ENCODE measurements at regions not wholly inside any gene's neighbourhood (a gene's known extent, or its start where the extent isn't known, plus 50 kb on each side); places are given as distances from the start of the nearest gene placed in this dataset.

DNA sequence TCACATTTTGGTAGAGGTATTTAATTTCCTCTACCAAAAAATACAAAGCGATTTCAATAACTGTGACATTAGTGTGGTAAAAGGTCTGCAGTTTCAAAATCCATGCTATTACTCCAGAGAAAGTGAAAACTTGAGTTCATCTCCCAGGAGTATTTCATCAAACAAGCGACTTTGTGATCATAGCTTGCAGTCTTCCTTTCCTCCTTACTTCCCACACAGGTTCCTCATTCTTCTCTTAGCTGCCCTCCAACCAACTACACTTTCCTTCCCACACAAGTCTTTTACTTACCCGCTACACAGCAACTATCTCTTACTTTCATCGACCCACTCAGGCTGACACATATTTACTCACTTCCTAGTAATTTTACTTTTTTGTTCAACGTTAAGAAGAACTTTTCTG lies 413.4 kb upstream of the USP15 start:
- DNase-seq (ENCODE audit: extremely low spot score) = no peak
- TF ChIP-seq FOXA1 (IDR thresholded peaks at IDR 0.05) (no peak), TARDBP (IDR thresholded peaks at IDR 0.05) (no peak)
- POLR2A ChIA-PET = no interaction called here
- CTCF ChIA-PET = no interaction called here

GRCh38 chr12:61848893-61849292 lies 411.3 kb upstream of the USP15 start:
- no peak for TF ChIP-seq ARNT (IDR thresholded peaks at IDR 0.05)
- TF ChIP-seq NFRKB (IDR thresholded peaks at IDR 0.05) = no peak
- TF ChIP-seq BHLHE40 (IDR thresholded peaks at IDR 0.05; ENCODE audit: borderline replicate concordance) = no peak
- no peak for TF ChIP-seq SP1 (IDR thresholded peaks at IDR 0.05)
- no peak for TF ChIP-seq FOXK2 (IDR thresholded peaks at IDR 0.05)
- TF ChIP-seq FOXM1 (IDR thresholded peaks at IDR 0.05; ENCODE audit: borderline replicate concordance) = no peak
- no peak for TF ChIP-seq PKNOX1 (IDR thresholded peaks at IDR 0.05)
- no peak for TF ChIP-seq TARDBP (IDR thresholded peaks at IDR 0.05)
- no peak for TF ChIP-seq LEF1 (IDR thresholded peaks at IDR 0.05; ENCODE audit: borderline replicate concordance)
- no peak for TF ChIP-seq L3MBTL2 (conservative IDR thresholded peaks at IDR 0.05)
- TF ChIP-seq ZNF384 (IDR thresholded peaks at IDR 0.05) = no peak
- TF ChIP-seq SUZ12 (IDR thresholded peaks at IDR 0.05) = no peak
- TF ChIP-seq FOXA1 (IDR thresholded peaks at IDR 0.05) = no peak
- TF ChIP-seq CTBP1 (IDR thresholded peaks at IDR 0.05; ENCODE audit: borderline replicate concordance) = no peak
- TF ChIP-seq HDGF (IDR thresholded peaks at IDR 0.05; ENCODE audit: borderline replicate concordance) = no peak
- POLR2A ChIA-PET = no interaction called here
- CTCF ChIA-PET = no interaction called here
- DNase-seq (ENCODE audit: extremely low spot score) = no peak

DNA sequence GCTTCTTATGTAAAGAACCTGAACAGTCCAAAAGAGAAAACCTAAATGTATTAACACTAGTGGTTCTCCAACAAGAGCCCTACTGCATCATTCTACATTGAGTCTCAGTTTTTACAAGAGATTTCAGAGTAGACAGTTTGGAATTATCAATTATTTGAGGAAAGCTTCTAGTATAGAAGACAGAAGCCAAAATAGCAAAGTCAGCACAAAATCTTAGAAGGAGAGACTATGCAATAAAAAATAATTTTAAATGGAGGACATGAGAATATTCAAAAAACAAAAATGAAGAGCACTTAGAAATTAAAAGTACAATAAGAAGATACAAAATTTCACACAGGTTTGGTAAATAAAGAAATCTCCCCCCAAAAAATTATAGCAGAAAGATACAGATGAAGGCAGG lies 406.3 kb upstream of the USP15 start:
- no peak for DNase-seq (ENCODE audit: extremely low spot score)
- POLR2A ChIA-PET = no interaction called here
- CTCF ChIA-PET = no interaction called here
- no peak for TF ChIP-seq HDGF (IDR thresholded peaks at IDR 0.05; ENCODE audit: borderline replicate concordance)
- no peak for TF ChIP-seq ZNF384 (IDR thresholded peaks at IDR 0.05)
- TF ChIP-seq BHLHE40 (IDR thresholded peaks at IDR 0.05; ENCODE audit: borderline replicate concordance) = no peak
- TF ChIP-seq SUZ12 (IDR thresholded peaks at IDR 0.05) = no peak
- no peak for TF ChIP-seq LEF1 (IDR thresholded peaks at IDR 0.05; ENCODE audit: borderline replicate concordance)
- TF ChIP-seq L3MBTL2 (conservative IDR thresholded peaks at IDR 0.05) = no peak
- no peak for TF ChIP-seq NFRKB (IDR thresholded peaks at IDR 0.05)
- no peak for TF ChIP-seq FOXK2 (IDR thresholded peaks at IDR 0.05)
- no peak for TF ChIP-seq ELF4 (IDR thresholded peaks at IDR 0.05)
- no peak for TF ChIP-seq CTBP1 (IDR thresholded peaks at IDR 0.05; ENCODE audit: borderline replicate concordance)
- no peak for TF ChIP-seq TARDBP (IDR thresholded peaks at IDR 0.05)
- TF ChIP-seq ARNT (IDR thresholded peaks at IDR 0.05) = no peak
- no peak for TF ChIP-seq FOXA1 (IDR thresholded peaks at IDR 0.05)
- TF ChIP-seq FOXM1 (IDR thresholded peaks at IDR 0.05; ENCODE audit: borderline replicate concordance) = no peak
- TF ChIP-seq PKNOX1 (IDR thresholded peaks at IDR 0.05) = no peak
- no peak for TF ChIP-seq SP1 (IDR thresholded peaks at IDR 0.05)

- ChIA-PET CTCF (no interaction called here), POLR2A (no interaction called here)
- DNase-seq (ENCODE audit: extremely low spot score) = no peak
- no peak for TF ChIP-seq SUZ12 (IDR thresholded peaks at IDR 0.05)
Measured at GRCh38 chr12:61854902-61855301, 405.3 kb upstream of the USP15 start.

- TF ChIP-seq SUZ12 (IDR thresholded peaks at IDR 0.05) (no peak), FOXK2 (IDR thresholded peaks at IDR 0.05) (no peak), FOXM1 (IDR thresholded peaks at IDR 0.05; ENCODE audit: borderline replicate concordance) (no peak), HDGF (IDR thresholded peaks at IDR 0.05; ENCODE audit: borderline replicate concordance) (no peak)
- no peak for DNase-seq (ENCODE audit: extremely low spot score)
- ChIA-PET POLR2A (no interaction called here), CTCF (no interaction called here)
Measured at GRCh38 chr12:61857968-61858367, 402.2 kb upstream of the USP15 start.

GRCh38 chr12:61860451-61860850 lies 399.8 kb upstream of the USP15 start:
- TF ChIP-seq FOXM1 (IDR thresholded peaks at IDR 0.05; ENCODE audit: borderline replicate concordance) (no peak), ZNF384 (IDR thresholded peaks at IDR 0.05) (no peak), ELF4 (IDR thresholded peaks at IDR 0.05) (no peak)
- POLR2A ChIA-PET = no interaction called here
- DNase-seq (ENCODE audit: extremely low spot score) = no peak
- CTCF ChIA-PET = no interaction called here

- CTCF ChIA-PET = no interaction called here
- TF ChIP-seq ELF4 (IDR thresholded peaks at IDR 0.05) = no peak
- TF ChIP-seq PKNOX1 (IDR thresholded peaks at IDR 0.05) = no peak
- no peak for TF ChIP-seq L3MBTL2 (conservative IDR thresholded peaks at IDR 0.05)
- no peak for TF ChIP-seq FOXA1 (IDR thresholded peaks at IDR 0.05)
- TF ChIP-seq CTBP1 (IDR thresholded peaks at IDR 0.05; ENCODE audit: borderline replicate concordance) = no peak
- POLR2A ChIA-PET = no interaction called here
- DNase-seq (ENCODE audit: extremely low spot score) = no peak
Measured at GRCh38 chr12:61862986-61863385, 397.2 kb upstream of the USP15 start.

DNA sequence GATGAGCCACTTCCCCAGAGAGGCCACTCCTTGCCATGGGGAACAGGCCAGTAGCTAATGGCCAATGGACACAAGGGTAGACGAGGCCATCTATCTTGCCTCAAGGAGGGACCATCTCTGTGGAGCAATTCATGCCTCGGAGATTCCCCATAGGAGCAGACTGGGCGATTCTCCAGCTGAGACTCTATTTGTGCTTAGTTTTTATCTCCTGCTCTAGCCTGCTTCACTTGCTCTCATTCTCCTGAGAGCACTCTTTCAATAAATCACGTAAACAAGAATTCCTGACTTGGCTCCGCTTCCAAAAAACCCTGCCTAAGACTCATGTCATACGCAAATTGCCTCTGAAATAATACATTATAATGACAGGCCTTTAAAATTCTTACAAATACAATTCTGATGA lies 396.4 kb upstream of the USP15 start:
- POLR2A ChIA-PET = no interaction called here
- CTCF ChIA-PET = no interaction called here
- no peak for DNase-seq (ENCODE audit: extremely low spot score)
- no peak for TF ChIP-seq FOXM1 (IDR thresholded peaks at IDR 0.05; ENCODE audit: borderline replicate concordance)
- no peak for TF ChIP-seq FOXK2 (IDR thresholded peaks at IDR 0.05)
- no peak for TF ChIP-seq ARNT (IDR thresholded peaks at IDR 0.05)
- TF ChIP-seq FOXA1 (IDR thresholded peaks at IDR 0.05) = no peak
- TF ChIP-seq ELF4 (IDR thresholded peaks at IDR 0.05) = no peak
- no peak for TF ChIP-seq NFRKB (IDR thresholded peaks at IDR 0.05)
- no peak for TF ChIP-seq SP1 (IDR thresholded peaks at IDR 0.05)
- no peak for TF ChIP-seq TARDBP (IDR thresholded peaks at IDR 0.05)
- no peak for TF ChIP-seq BHLHE40 (IDR thresholded peaks at IDR 0.05; ENCODE audit: borderline replicate concordance)
- TF ChIP-seq ZNF384 (IDR thresholded peaks at IDR 0.05) = no peak
- no peak for TF ChIP-seq HDGF (IDR thresholded peaks at IDR 0.05; ENCODE audit: borderline replicate concordance)
- no peak for TF ChIP-seq PKNOX1 (IDR thresholded peaks at IDR 0.05)
- no peak for TF ChIP-seq LEF1 (IDR thresholded peaks at IDR 0.05; ENCODE audit: borderline replicate concordance)
- TF ChIP-seq CTBP1 (IDR thresholded peaks at IDR 0.05; ENCODE audit: borderline replicate concordance) = no peak
- TF ChIP-seq SUZ12 (IDR thresholded peaks at IDR 0.05) = no peak
- TF ChIP-seq L3MBTL2 (conservative IDR thresholded peaks at IDR 0.05) = no peak

All from HEK293T (cell line).